ENCODE measurements at regions not wholly inside any gene's neighbourhood (a gene's known extent, or its start where the extent isn't known, plus 50 kb on each side); places are given as distances from the start of the nearest gene placed in this dataset.

DNA sequence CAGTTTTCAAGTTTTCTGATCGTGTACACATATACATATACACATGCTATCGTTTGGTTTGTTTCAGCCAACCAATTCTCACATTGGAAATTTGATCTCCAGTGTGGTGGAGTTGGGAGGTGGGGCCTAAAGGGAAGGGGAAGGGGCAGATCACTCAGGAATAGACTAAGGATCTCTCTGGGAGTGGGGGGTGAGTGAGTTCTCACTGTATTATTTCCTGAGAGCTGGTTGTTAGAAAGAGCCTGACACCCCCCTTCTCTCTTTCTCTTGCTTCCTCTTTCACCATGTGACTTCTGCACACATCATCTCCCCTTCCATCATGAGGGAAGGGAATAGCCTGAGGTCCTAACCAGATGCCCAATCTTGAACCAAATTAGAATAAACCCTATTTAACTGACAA lies 551.7 kb downstream of the MAT2B start:
- Histone ChIP-seq H3K4me2 (ENCODE audit: low read length) (no peak overlapping the region), H3K4me3 (ENCODE audit: low read length) (no peak overlapping the region), H3K79me2 (replicated peaks; ENCODE audit: insufficient read depth, low read length) (no peaks in the 10 kb centered on the region), H3K9ac (ENCODE audit: low read length) (no peak overlapping the region), H2AFZ (ENCODE audit: low read depth, low read length) (no peak overlapping the region), H4K20me1 (ENCODE audit: insufficient read depth) (no peaks in the 10 kb centered on the region), H3K27ac (ENCODE audit: low read length) (no peak overlapping the region), H3K9me2 (ENCODE audit: insufficient read depth, low read length) (no peaks in the 10 kb centered on the region), H3K36me3 (ENCODE audit: insufficient read depth, low read length) (no peaks in the 10 kb centered on the region), H3K27me3 (ENCODE audit: insufficient read depth, low read depth, low read length) (no peaks in the 10 kb centered on the region), H3K9me3 (ENCODE audit: low read length) (no peaks in the 10 kb centered on the region), H3F3A (ENCODE audit: insufficient read depth, low read length, poor library complexity, severe bottlenecking) (no peaks in the 10 kb centered on the region)
- TF ChIP-seq, protein P1, sequence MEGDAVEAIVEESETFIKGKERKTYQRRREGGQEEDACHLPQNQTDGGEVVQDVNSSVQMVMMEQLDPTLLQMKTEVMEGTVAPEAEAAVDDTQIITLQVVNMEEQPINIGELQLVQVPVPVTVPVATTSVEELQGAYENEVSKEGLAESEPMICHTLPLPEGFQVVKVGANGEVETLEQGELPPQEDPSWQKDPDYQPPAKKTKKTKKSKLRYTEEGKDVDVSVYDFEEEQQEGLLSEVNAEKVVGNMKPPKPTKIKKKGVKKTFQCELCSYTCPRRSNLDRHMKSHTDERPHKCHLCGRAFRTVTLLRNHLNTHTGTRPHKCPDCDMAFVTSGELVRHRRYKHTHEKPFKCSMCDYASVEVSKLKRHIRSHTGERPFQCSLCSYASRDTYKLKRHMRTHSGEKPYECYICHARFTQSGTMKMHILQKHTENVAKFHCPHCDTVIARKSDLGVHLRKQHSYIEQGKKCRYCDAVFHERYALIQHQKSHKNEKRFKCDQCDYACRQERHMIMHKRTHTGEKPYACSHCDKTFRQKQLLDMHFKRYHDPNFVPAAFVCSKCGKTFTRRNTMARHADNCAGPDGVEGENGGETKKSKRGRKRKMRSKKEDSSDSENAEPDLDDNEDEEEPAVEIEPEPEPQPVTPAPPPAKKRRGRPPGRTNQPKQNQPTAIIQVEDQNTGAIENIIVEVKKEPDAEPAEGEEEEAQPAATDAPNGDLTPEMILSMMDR (IDR thresholded peaks at IDR 0.05; ENCODE audit: poor library complexity, severe bottlenecking) = no peak
- TF ChIP-seq EP300 (conservative IDR thresholded peaks at IDR 0.05; ENCODE audit: poor library complexity, severe bottlenecking) (no peak), REST (IDR thresholded peaks at IDR 0.05; ENCODE audit: borderline replicate concordance) (no peak), EZH2 (IDR thresholded peaks at IDR 0.05; ENCODE audit: borderline replicate concordance, insufficient read depth, low read length, poor library complexity, severe bottlenecking) (no peak), MXI1 (conservative IDR thresholded peaks at IDR 0.05; ENCODE audit: poor library complexity, severe bottlenecking) (no peak), POLR2AphosphoS5 (IDR thresholded peaks at IDR 0.05) (no peak), TAF1 (IDR thresholded peaks at IDR 0.05; ENCODE audit: low read depth) (no peak), RAD21 (conservative IDR thresholded peaks at IDR 0.05) (no peak)

- no peaks in the 10 kb centered on the region for H4K20me1 ChIP-seq (ENCODE audit: insufficient read depth)
- no peak overlapping the region for H3K27ac ChIP-seq (ENCODE audit: low read length)
- H3K4me3 ChIP-seq (ENCODE audit: low read length) = no peak overlapping the region
- H3K36me3 ChIP-seq (ENCODE audit: insufficient read depth, low read length) = no peaks in the 10 kb centered on the region
- H3K27me3 ChIP-seq (ENCODE audit: insufficient read depth, low read depth, low read length) = no peaks in the 10 kb centered on the region
- H2AFZ ChIP-seq (ENCODE audit: low read depth, low read length) = no peak overlapping the region
- H3K9ac ChIP-seq (ENCODE audit: low read length) = no peak overlapping the region
- H3K4me2 ChIP-seq (ENCODE audit: low read length) = no peak overlapping the region
- no peaks in the 10 kb centered on the region for H3K9me3 ChIP-seq (ENCODE audit: low read length)
- no peaks in the 10 kb centered on the region for H3K79me2 ChIP-seq (replicated peaks; ENCODE audit: insufficient read depth, low read length)
- H3K9me2 ChIP-seq (ENCODE audit: insufficient read depth, low read length) = no peaks in the 10 kb centered on the region
- no peaks in the 10 kb centered on the region for H3F3A ChIP-seq (ENCODE audit: insufficient read depth, low read length, poor library complexity, severe bottlenecking)
- TF ChIP-seq TAF1 (IDR thresholded peaks at IDR 0.05; ENCODE audit: low read depth) (no peak), RAD21 (conservative IDR thresholded peaks at IDR 0.05) (no peak), REST (IDR thresholded peaks at IDR 0.05; ENCODE audit: borderline replicate concordance) (no peak), SMC3 (conservative IDR thresholded peaks at IDR 0.05; ENCODE audit: poor library complexity) (no peak), EZH2 (IDR thresholded peaks at IDR 0.05; ENCODE audit: borderline replicate concordance, insufficient read depth, low read length, poor library complexity, severe bottlenecking) (no peak), POLR2AphosphoS5 (IDR thresholded peaks at IDR 0.05) (no peak), EP300 (conservative IDR thresholded peaks at IDR 0.05; ENCODE audit: poor library complexity, severe bottlenecking) (no peak), MXI1 (conservative IDR thresholded peaks at IDR 0.05; ENCODE audit: poor library complexity, severe bottlenecking) (no peak)
- TF ChIP-seq, protein P1 (IDR thresholded peaks at IDR 0.05; ENCODE audit: poor library complexity, severe bottlenecking) = no peak
Measured at GRCh38 chr5:164058621-164059020, 553.2 kb downstream of the MAT2B start.
